ENCODE measurements at regions not wholly inside any gene's neighbourhood (a gene's known extent, or its start where the extent isn't known, plus 50 kb on each side); places are given as distances from the start of the nearest gene placed in this dataset.

- Mint-ChIP-seq H3K27me3 (no peaks in the 10 kb centered on the region), H3K9me3 (peaks cover 6% of the 10 kb centered on the region), H3K27ac (no peak overlapping the region), H3K4me3 (no peak overlapping the region), H3K4me1 (ENCODE audit: low read depth) (no peaks in the 10 kb centered on the region), H3K36me3 (ENCODE audit: low read depth) (no peaks in the 10 kb centered on the region)
- intact Hi-C loops (cut with micrococcal nuclease), result no loop called here
These were observed 295.1 kb upstream of the RND3 start for GRCh38 chr2:150782613-150783012.

GRCh38 chr2:150781142-150781541, 293.7 kb upstream of the RND3 start:
- Mint-ChIP-seq H3K36me3 (ENCODE audit: low read depth) (no peaks in the 10 kb centered on the region), H3K27me3 (no peaks in the 10 kb centered on the region), H3K4me3 (no peak overlapping the region), H3K9me3 (peaks cover 6% of the 10 kb centered on the region), H3K27ac (no peak overlapping the region), H3K4me1 (ENCODE audit: low read depth) (no peaks in the 10 kb centered on the region)
- intact Hi-C loops (cut with micrococcal nuclease), result no loop called here

GRCh38 chr2:150778828-150779227, 291.4 kb upstream of the RND3 start:
- intact Hi-C loops (cut with micrococcal nuclease), result no loop called here

GRCh38 chr2:150769421-150769820, 282.0 kb upstream of the RND3 start:
- no peak overlapping the region for H3K4me3 Mint-ChIP-seq
- intact Hi-C loops (cut with micrococcal nuclease), result no loop called here

More at GRCh38 chr2:150778828-150779227, 291.4 kb upstream of the RND3 start:
- no peaks in the 10 kb centered on the region for H3K27me3 Mint-ChIP-seq
- no peak overlapping the region for H3K27ac Mint-ChIP-seq
- peaks cover under 1% of the 10 kb centered on the region for H3K9me3 Mint-ChIP-seq
- H3K4me3 Mint-ChIP-seq, result no peak overlapping the region
- no peaks in the 10 kb centered on the region for H3K4me1 Mint-ChIP-seq (ENCODE audit: low read depth)
- H3K36me3 Mint-ChIP-seq (ENCODE audit: low read depth), result no peaks in the 10 kb centered on the region

GRCh38 chr2:150767991-150768746, 280.7 kb upstream of the RND3 start:
- H3K4me3 Mint-ChIP-seq, result no peak overlapping the region
- no peaks in the 10 kb centered on the region for H3K27me3 Mint-ChIP-seq
- no peaks in the 10 kb centered on the region for H3K4me1 Mint-ChIP-seq (ENCODE audit: low read depth)
- intact Hi-C loops (cut with micrococcal nuclease), result no loop called here
- peaks cover 15% of the 10 kb centered on the region for H3K9me3 Mint-ChIP-seq
- no peaks in the 10 kb centered on the region for H3K36me3 Mint-ChIP-seq (ENCODE audit: low read depth)
- H3K27ac Mint-ChIP-seq, result no peak overlapping the region

More at GRCh38 chr2:150769421-150769820, 282.0 kb upstream of the RND3 start:
- peaks cover 11% of the 10 kb centered on the region for H3K9me3 Mint-ChIP-seq
- H3K27me3 Mint-ChIP-seq, result no peaks in the 10 kb centered on the region
- no peaks in the 10 kb centered on the region for H3K4me1 Mint-ChIP-seq (ENCODE audit: low read depth)
- H3K36me3 Mint-ChIP-seq (ENCODE audit: low read depth), result no peaks in the 10 kb centered on the region
- no peak overlapping the region for H3K27ac Mint-ChIP-seq

- intact Hi-C loops (cut with micrococcal nuclease), result no loop called here
- no peak overlapping the region for H3K4me3 Mint-ChIP-seq
- H3K36me3 Mint-ChIP-seq (ENCODE audit: low read depth), result no peaks in the 10 kb centered on the region
- no peak overlapping the region for H3K27ac Mint-ChIP-seq
- H3K27me3 Mint-ChIP-seq, result no peaks in the 10 kb centered on the region
- H3K9me3 Mint-ChIP-seq, result peaks cover 15% of the 10 kb centered on the region
- H3K4me1 Mint-ChIP-seq (ENCODE audit: low read depth), result no peaks in the 10 kb centered on the region
These were observed 275.1 kb upstream of the RND3 start for GRCh38 chr2:150762571-150762970.

- Mint-ChIP-seq H3K27ac (no peak overlapping the region), H3K4me3 (no peak overlapping the region), H3K9me3 (peaks cover 6% of the 10 kb centered on the region), H3K27me3 (no peaks in the 10 kb centered on the region), H3K36me3 (ENCODE audit: low read depth) (no peaks in the 10 kb centered on the region), H3K4me1 (ENCODE audit: low read depth) (no peaks in the 10 kb centered on the region)
- intact Hi-C loops (cut with micrococcal nuclease), result no loop called here
These were observed 272.1 kb upstream of the RND3 start for GRCh38 chr2:150759531-150759930.

- intact Hi-C loops (cut with micrococcal nuclease), result no loop called here
- Mint-ChIP-seq H3K9me3 (peaks cover 1% of the 10 kb centered on the region), H3K4me1 (ENCODE audit: low read depth) (no peaks in the 10 kb centered on the region), H3K4me3 (no peak overlapping the region), H3K27ac (no peak overlapping the region), H3K27me3 (no peaks in the 10 kb centered on the region), H3K36me3 (ENCODE audit: low read depth) (no peaks in the 10 kb centered on the region)
These were observed 271.6 kb upstream of the RND3 start for GRCh38 chr2:150759106-150759505.

GRCh38 chr2:150752229-150752628, 264.8 kb upstream of the RND3 start:
- H3K4me3 Mint-ChIP-seq, result no peak overlapping the region
- H3K27me3 Mint-ChIP-seq, result no peaks in the 10 kb centered on the region
- H3K4me1 Mint-ChIP-seq (ENCODE audit: low read depth), result no peaks in the 10 kb centered on the region
- no peaks in the 10 kb centered on the region for H3K36me3 Mint-ChIP-seq (ENCODE audit: low read depth)
- no peaks in the 10 kb centered on the region for H3K9me3 Mint-ChIP-seq
- intact Hi-C loops (cut with micrococcal nuclease), result no loop called here
- H3K27ac Mint-ChIP-seq, result no peak overlapping the region

- Mint-ChIP-seq H3K36me3 (ENCODE audit: low read depth) (no peaks in the 10 kb centered on the region), H3K27me3 (no peaks in the 10 kb centered on the region), H3K4me1 (ENCODE audit: low read depth) (no peaks in the 10 kb centered on the region), H3K9me3 (no peaks in the 10 kb centered on the region), H3K27ac (no peak overlapping the region), H3K4me3 (no peak overlapping the region)
- intact Hi-C loops (cut with micrococcal nuclease), result no loop called here
These were observed 263.3 kb upstream of the RND3 start for GRCh38 chr2:150750720-150751119.

GRCh38 chr2:150742094-150742493, 254.6 kb upstream of the RND3 start:
- Mint-ChIP-seq H3K4me3 (no peak overlapping the region), H3K27me3 (no peaks in the 10 kb centered on the region)

GRCh38 chr2:150735894-150736498, 248.5 kb upstream of the RND3 start:
- intact Hi-C loops (cut with micrococcal nuclease), result no loop called here
- Mint-ChIP-seq H3K4me3 (no peak overlapping the region), H3K27me3 (no peaks in the 10 kb centered on the region), H3K36me3 (ENCODE audit: low read depth) (no peaks in the 10 kb centered on the region), H3K27ac (no peak overlapping the region), H3K4me1 (ENCODE audit: low read depth) (no peaks in the 10 kb centered on the region), H3K9me3 (no peaks in the 10 kb centered on the region)

More at GRCh38 chr2:150742094-150742493, 254.6 kb upstream of the RND3 start:
- H3K4me1 Mint-ChIP-seq (ENCODE audit: low read depth), result no peaks in the 10 kb centered on the region
- intact Hi-C loops (cut with micrococcal nuclease), result no loop called here
- no peak overlapping the region for H3K27ac Mint-ChIP-seq
- H3K9me3 Mint-ChIP-seq, result no peaks in the 10 kb centered on the region
- H3K36me3 Mint-ChIP-seq (ENCODE audit: low read depth), result no peaks in the 10 kb centered on the region

GRCh38 chr2:150733051-150733618, 245.7 kb upstream of the RND3 start:
- H3K27me3 Mint-ChIP-seq, result no peaks in the 10 kb centered on the region
- no peak overlapping the region for H3K4me3 Mint-ChIP-seq
- no peaks in the 10 kb centered on the region for H3K36me3 Mint-ChIP-seq (ENCODE audit: low read depth)
- H3K9me3 Mint-ChIP-seq, result peaks cover 10% of the 10 kb centered on the region
- intact Hi-C loops (cut with micrococcal nuclease), result no loop called here
- no peaks in the 10 kb centered on the region for H3K4me1 Mint-ChIP-seq (ENCODE audit: low read depth)
- H3K27ac Mint-ChIP-seq, result no peak overlapping the region

- no peaks in the 10 kb centered on the region for H3K36me3 Mint-ChIP-seq (ENCODE audit: low read depth)
- no peak overlapping the region for H3K4me3 Mint-ChIP-seq
- intact Hi-C loops (cut with micrococcal nuclease), result no loop called here
- H3K9me3 Mint-ChIP-seq, result peaks cover 10% of the 10 kb centered on the region
- H3K4me1 Mint-ChIP-seq (ENCODE audit: low read depth), result no peaks in the 10 kb centered on the region
- H3K27me3 Mint-ChIP-seq, result no peaks in the 10 kb centered on the region
- H3K27ac Mint-ChIP-seq, result no peak overlapping the region
These were observed 245.0 kb upstream of the RND3 start for GRCh38 chr2:150732491-150732890.
